HG03558 (cell line): ENCODE measurements at regions not wholly inside any gene's neighbourhood (a gene's known extent, or its start where the extent isn't known, plus 50 kb on each side); places are given as distances from the start of the nearest gene placed in this dataset.

ENCODE experiments used
- ATAC-seq: cut with Tn5 transposase; IDR thresholded peaks from one replicate; pipeline ENCODE4 v1.9.1; 2021; ENCODE audit warnings: moderate number of reproducible peaks; ENCODE audit not compliant: unreplicated experiment; ENCODE audit errors: extremely low read depth

DNA sequence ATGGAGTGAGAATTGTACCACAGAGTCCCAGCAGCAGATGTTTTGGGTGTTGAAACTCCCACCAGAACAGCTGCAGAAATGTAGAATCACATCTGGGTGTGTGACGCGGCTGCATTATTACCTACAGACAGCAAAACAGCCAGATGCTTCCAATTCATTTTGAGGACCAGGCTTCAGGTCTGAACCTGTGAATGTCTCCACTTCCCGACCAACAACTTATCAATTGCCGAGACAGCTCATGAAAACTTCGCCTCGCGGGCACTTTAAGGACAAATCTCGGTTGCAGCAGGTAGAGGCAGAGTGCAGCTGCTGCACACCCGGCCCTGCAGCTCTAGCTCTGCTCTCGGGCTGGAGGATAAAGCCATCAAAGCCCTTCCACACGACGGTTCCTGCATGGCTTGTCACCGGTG is 202.0 kb downstream of the HRH4 start:
- ATAC-seq: no peak

GRCh38 chr18:24663026-24663425 is 202.6 kb downstream of the HRH4 start:
- ATAC-seq: no peak

GRCh38 chr18:24669015-24669414 is 208.6 kb downstream of the HRH4 start:
- no peak for ATAC-seq

- ATAC-seq: no peak
These were observed 209.1 kb downstream of the HRH4 start for GRCh38 chr18:24669502-24669901.

DNA sequence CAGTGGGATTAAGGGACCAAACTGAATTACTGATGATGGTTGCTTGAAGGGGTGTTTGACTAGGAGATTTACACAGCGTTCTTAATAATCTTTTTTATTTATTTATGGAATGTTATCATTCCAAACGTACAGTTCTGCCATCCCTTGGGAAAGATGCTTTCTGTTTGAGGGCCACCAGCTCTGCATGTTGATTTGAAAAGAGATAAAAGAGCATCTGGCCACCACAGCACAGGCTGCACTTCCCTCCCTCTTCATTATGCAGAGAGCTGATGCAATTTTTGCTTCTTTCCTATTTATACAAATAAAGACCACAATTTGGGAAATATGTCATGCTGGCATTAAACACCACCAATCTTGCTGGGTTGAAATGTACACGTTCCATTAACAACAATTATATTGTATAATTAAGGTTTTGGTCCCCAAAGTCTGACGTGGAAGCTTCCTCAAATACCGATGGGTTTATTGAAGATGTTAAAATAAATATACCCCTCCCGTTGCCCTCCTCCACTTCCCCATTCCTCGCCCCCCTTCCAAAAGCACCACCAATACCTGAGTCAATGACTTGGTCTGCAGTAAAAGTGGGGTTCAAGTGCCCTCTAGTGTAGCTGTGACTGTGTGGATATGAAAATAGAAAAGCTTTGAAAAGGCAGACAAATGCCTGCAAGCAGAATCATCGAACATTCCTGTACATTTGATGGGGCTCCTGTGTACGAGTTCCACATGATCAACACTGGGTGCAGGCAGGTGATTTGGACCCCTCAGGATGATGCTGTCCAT is 211.9 kb downstream of the HRH4 start:
- no peak for ATAC-seq

GRCh38 chr18:24674200-24674599 is 213.8 kb downstream of the HRH4 start:
- ATAC-seq: no peak

GRCh38 chr18:24674605-24675004 is 214.2 kb downstream of the HRH4 start:
- no peak for ATAC-seq

- ATAC-seq: no peak
These were observed 216.6 kb downstream of the HRH4 start for GRCh38 chr18:24677011-24677410.

DNA sequence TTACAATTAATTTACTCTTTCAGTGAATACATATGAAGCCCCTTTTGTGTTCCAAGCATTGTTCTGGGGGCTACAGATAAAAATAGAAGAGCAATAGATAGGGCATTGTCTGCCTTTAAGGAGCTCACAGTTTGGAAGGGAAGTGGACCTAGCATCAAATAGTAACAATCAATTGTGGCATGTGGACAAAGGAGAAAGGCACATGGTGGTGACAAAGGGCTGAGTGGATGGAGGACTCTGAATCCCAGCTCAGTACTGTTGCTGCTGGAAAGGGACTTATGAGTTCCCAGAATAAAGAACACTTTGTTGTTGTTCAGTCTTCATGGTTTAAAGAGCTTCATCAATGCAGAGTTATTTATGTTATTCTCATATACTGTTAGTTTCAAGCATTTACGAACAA is 217.7 kb downstream of the HRH4 start:
- ATAC-seq: no peak

DNA sequence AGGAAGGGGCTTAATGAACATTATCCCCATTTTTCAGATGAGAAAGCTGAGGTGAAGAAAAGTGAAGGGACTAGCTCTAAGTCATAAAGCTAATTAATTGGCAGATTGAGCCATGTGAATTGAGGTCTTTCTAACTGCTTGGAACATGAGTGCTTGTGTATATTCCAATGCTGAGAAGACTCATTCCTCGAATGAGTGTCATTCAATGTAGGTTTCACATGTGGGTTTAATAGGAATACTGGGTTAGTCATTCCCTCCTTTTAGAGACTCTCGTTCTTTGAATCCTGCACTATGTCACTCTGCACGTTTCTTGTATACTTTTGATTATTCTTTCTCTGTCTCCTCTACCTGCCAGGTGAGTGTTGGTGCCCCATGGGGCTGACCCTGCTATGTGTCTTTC is 218.2 kb downstream of the HRH4 start:
- no peak for ATAC-seq

DNA sequence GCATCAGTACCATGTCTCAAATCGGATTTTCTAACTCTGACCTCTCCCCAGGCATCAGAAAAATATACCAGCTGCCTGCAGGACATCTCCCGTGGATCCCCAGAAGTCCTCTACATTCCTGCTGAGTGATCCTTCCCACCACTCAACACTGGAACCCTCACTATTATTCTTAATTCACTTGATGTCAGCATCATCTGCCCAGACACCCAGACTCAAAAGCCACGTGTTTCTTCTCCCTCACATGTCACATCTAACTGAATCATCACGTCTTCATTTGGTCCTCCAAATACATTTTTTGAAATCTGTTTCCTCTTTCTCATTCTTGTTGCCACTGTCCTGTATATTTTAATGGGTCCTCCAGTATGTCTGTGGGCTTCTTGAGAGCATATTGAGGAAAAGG is 218.6 kb downstream of the HRH4 start:
- no peak for ATAC-seq

- no peak for ATAC-seq
These were observed 223.5 kb downstream of the HRH4 start for GRCh38 chr18:24683925-24684324.

DNA sequence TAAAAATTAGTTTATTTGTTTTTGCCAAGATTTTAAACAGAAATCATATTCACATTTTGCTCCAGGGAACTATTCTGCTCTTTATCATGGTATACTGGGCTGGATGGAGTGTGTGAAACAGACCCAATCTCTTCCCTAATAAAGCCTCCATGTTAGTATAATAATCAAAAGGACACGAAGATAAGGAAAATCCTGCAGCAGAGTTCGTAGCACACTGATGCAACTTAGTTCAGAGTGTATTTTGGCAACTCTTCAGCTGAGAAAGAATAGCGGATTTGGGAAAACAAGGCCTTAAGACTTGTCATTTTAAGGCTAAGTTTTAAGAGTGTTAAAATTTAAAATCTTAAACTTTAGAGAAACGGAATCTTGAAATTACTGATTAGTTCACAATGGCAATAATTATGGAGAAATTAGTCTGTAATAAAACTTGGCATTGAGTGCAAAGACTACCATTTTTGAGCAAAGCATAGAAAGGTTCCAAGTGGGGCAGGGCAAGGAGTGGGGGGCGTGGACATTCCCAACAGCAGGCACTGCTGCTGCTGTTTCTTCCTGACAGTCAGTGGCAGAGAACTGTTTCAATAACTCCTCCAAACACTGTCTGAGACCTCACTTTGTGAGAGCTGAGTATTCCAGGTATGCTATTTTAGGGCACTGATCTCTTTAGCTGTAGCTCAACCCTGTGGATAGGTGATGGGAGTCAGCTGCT is 225.0 kb downstream of the HRH4 start:
- ATAC-seq: no peak

DNA sequence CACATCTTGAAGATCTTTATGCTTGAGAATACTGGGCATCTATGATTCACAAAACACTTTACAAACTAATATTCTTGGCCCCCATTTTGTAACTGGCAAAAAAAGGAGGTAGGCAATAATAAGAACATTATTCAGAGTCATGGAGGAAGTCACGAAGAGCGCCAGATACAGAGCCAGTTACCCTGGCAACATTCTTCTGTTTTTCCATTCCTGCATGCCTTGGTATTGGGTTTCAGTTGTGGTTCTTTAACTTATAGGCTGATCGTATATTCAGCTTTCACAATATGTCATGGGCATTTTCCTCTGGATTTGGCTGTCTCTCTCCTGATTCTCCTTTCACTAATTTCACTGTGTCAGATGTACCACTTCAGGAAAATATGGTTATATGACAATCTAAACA is 234.7 kb downstream of the HRH4 start:
- ATAC-seq: no peak

- ATAC-seq: no peak
These were observed 241.6 kb downstream of the HRH4 start for GRCh38 chr18:24702001-24702515.

DNA sequence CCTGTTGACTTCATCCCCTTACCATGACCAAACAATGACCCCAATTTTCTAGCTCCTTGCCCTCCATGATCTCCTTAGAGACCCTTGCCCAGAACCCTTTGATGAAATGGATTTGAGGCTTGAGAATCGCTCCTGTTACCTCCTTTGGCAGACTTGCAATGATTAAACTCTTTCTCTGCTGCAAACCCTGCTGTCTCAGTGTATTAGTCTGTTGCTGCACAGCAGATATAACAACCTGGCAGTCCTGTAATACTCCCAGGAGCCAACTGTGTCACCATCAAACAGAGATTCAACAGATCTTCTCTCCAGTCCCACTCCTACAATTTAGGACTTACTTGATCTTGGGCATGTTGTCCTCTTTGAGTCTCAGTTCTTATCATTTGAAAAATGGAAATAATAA is 242.9 kb downstream of the HRH4 start:
- no peak for ATAC-seq

GRCh38 chr18:24704946-24705630 is 244.7 kb downstream of the HRH4 start:
- ATAC-seq: no peak

- ATAC-seq: no peak
These were observed 250.0 kb downstream of the HRH4 start for GRCh38 chr18:24710474-24710873.

DNA sequence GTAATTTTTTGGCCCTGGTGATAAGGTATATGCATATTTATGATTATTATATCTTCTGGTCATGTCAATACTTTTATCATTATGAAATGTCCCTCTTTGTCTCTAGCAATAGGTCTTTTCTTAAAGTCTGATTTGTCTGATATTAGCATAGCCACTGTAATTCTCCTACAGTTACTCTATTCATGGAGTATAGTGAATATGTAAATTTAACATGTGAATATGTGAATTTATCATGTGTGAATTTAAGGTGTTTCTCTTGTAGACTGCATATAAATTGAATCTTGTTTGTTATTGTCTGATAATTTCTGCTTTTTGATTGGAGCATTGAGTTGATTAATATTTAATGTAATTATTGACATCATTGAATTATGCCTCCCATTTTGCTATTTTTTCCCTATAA is 259.4 kb downstream of the HRH4 start:
- ATAC-seq: no peak

GRCh38 chr18:24721388-24721787 is 261.0 kb downstream of the HRH4 start:
- ATAC-seq: no peak
